ENCODE measurements at regions not wholly inside any gene's neighbourhood (a gene's known extent, or its start where the extent isn't known, plus 50 kb on each side); places are given as distances from the start of the nearest gene placed in this dataset.

GRCh38 chr7:155953501-155953778 lies 141.2 kb upstream of the SHH start:
- no peak overlapping the region for H3K27ac Mint-ChIP-seq
- peaks cover 0 to 2% (median 0%) of the 10 kb centered on the region in 4 donors for H3K4me1 Mint-ChIP-seq
- peaks cover 4% of the 10 kb centered on the region for H3K27me3 Mint-ChIP-seq
- no peaks in the 10 kb centered on the region for H3K27me3 ChIP-seq (ENCODE audit: control insufficient read depth, insufficient read depth, low read length)
- no peaks in the 10 kb centered on the region for H3K9me3 Mint-ChIP-seq
- no peak for DNase-seq
- no peaks in the 10 kb centered on the region for H3K4me1 ChIP-seq (ENCODE audit: control insufficient read depth, insufficient read depth, low read length, poor library complexity, severe bottlenecking)
- no peak for ATAC-seq (ENCODE audit: low read depth in 2 of 2)
- no peaks in the 10 kb centered on the region for H3K36me3 Mint-ChIP-seq
- no peak overlapping the region for H3K4me3 Mint-ChIP-seq
- H3K27ac ChIP-seq (ENCODE audit: insufficient read depth, low read length, poor library complexity, severe bottlenecking) = no peak overlapping the region
- no peaks in the 10 kb centered on the region for H3K36me3 ChIP-seq (ENCODE audit: control insufficient read depth, insufficient read depth, low read length)
- no peak overlapping the region for H3K4me3 ChIP-seq (ENCODE audit: low read depth, low read length)
- H3K9me3 ChIP-seq (ENCODE audit: control insufficient read depth in 2 of 2, low read length in 2 of 2) = no peaks in the 10 kb centered on the region

DNA sequence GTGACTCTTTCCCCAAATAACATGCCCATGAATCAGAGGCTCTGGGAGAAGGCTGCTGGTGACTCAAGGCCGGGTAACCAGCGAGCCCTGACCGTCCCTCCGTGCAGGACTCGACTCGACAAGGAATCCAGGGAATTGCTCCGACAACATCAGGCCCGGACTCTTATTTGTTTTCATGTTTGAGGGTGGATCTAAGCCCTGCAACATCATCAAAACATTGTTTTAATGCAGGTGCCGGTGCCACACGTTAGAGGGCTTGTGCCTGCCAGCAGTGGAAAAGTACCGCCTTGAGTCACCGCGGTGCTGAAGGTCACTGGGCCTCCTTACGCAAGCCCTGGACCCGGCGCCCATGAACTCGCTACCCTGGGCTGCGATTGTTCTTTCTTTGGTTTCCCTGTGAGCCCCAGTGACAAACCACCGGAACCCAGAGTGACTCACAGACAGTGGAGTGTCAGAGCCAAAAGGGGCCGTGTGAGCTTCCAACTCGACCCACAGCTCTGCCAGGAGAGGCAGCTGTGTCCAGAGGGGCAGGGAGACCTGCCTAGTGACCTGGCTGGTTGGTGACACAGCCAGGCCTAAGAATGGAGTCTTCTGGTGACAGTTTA lies 139.4 kb upstream of the SHH start:
- Histone ChIP-seq H3K36me3 (ENCODE audit: control insufficient read depth, insufficient read depth, low read length) (no peaks in the 10 kb centered on the region), H3K4me3 (ENCODE audit: low read depth, low read length) (no peak overlapping the region), H3K27me3 (ENCODE audit: control insufficient read depth, insufficient read depth, low read length) (no peaks in the 10 kb centered on the region), H3K9me3 (ENCODE audit: control insufficient read depth in 2 of 2, low read length in 2 of 2) (no peaks in the 10 kb centered on the region), H3K4me1 (ENCODE audit: control insufficient read depth, insufficient read depth, low read length, poor library complexity, severe bottlenecking) (no peaks in the 10 kb centered on the region), H3K27ac (ENCODE audit: insufficient read depth, low read length, poor library complexity, severe bottlenecking) (no peak overlapping the region)
- Mint-ChIP-seq H3K9me3 (no peaks in the 10 kb centered on the region), H3K27me3 (peaks cover 4% of the 10 kb centered on the region), H3K4me3 (no peak overlapping the region), H3K36me3 (no peaks in the 10 kb centered on the region), H3K27ac (no peak overlapping the region), H3K4me1 (peaks cover 0 to 2% (median 0%) of the 10 kb centered on the region in 4 donors)
- no peak for ATAC-seq (ENCODE audit: low read depth in 2 of 2)
- DNase-seq = no peak

GRCh38 chr7:155950898-155951553 lies 138.8 kb upstream of the SHH start:
- Histone ChIP-seq H3K4me1 (ENCODE audit: control insufficient read depth, insufficient read depth, low read length, poor library complexity, severe bottlenecking) (no peaks in the 10 kb centered on the region), H3K36me3 (ENCODE audit: control insufficient read depth, insufficient read depth, low read length) (no peaks in the 10 kb centered on the region), H3K27me3 (ENCODE audit: control insufficient read depth, insufficient read depth, low read length) (no peaks in the 10 kb centered on the region), H3K9me3 (ENCODE audit: control insufficient read depth in 2 of 2, low read length in 2 of 2) (no peaks in the 10 kb centered on the region), H3K4me3 (ENCODE audit: low read depth, low read length) (no peak overlapping the region), H3K27ac (ENCODE audit: insufficient read depth, low read length, poor library complexity, severe bottlenecking) (no peak overlapping the region)
- Mint-ChIP-seq H3K27ac (no peak overlapping the region), H3K4me1 (no peaks in the 10 kb centered on the region), H3K9me3 (no peaks in the 10 kb centered on the region), H3K36me3 (no peaks in the 10 kb centered on the region), H3K4me3 (no peak overlapping the region), H3K27me3 (peaks cover 4% of the 10 kb centered on the region)
- DNase-seq (no peak), ATAC-seq (ENCODE audit: low read depth in 2 of 2) (no peak)

DNA sequence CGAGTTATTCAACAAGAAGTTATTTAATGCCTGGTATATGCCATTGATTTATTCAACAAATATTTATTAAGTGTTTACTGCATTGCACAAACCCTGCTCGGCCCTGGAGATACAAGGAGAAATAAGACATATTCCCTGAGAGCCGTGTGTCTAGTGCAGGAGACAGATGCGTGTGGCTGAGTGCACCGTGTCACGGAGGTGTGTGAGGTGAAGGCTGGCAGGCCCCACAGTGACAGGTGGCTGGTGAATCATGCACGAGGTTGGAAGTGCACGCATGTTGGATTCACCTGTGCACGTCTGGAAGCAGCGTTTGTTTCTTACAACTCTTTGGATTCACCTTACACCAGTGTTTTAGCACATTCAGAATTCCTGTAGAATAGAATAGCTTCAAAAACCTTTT lies 136.6 kb upstream of the SHH start:
- no peaks in the 10 kb centered on the region for H3K27me3 ChIP-seq (ENCODE audit: control insufficient read depth, insufficient read depth, low read length)
- Mint-ChIP-seq H3K4me1 (no peaks in the 10 kb centered on the region), H3K27me3 (peaks cover 4% of the 10 kb centered on the region), H3K36me3 (no peaks in the 10 kb centered on the region), H3K9me3 (no peaks in the 10 kb centered on the region), H3K27ac (no peak overlapping the region), H3K4me3 (no peak overlapping the region)
- DNase-seq = no peak
- H3K4me1 ChIP-seq (ENCODE audit: control insufficient read depth, insufficient read depth, low read length, poor library complexity, severe bottlenecking) = no peaks in the 10 kb centered on the region
- ATAC-seq (ENCODE audit: low read depth in 2 of 2) = no peak
- no peak overlapping the region for H3K27ac ChIP-seq (ENCODE audit: insufficient read depth, low read length, poor library complexity, severe bottlenecking)
- no peaks in the 10 kb centered on the region for H3K36me3 ChIP-seq (ENCODE audit: control insufficient read depth, insufficient read depth, low read length)
- H3K4me3 ChIP-seq (ENCODE audit: low read depth, low read length) = no peak overlapping the region
- H3K9me3 ChIP-seq (ENCODE audit: control insufficient read depth in 2 of 2, low read length in 2 of 2) = no peaks in the 10 kb centered on the region

- H3K9me3 Mint-ChIP-seq = no peaks in the 10 kb centered on the region
- no peak overlapping the region for H3K27ac ChIP-seq (ENCODE audit: insufficient read depth, low read length, poor library complexity, severe bottlenecking)
- H3K4me1 Mint-ChIP-seq = no peaks in the 10 kb centered on the region
- no peak overlapping the region for H3K4me3 ChIP-seq (ENCODE audit: low read depth, low read length)
- no peaks in the 10 kb centered on the region for H3K36me3 Mint-ChIP-seq
- H3K4me3 Mint-ChIP-seq = no peak overlapping the region
- DNase-seq (no peak), ATAC-seq (ENCODE audit: low read depth in 2 of 2) (no peak)
- no peaks in the 10 kb centered on the region for H3K9me3 ChIP-seq (ENCODE audit: control insufficient read depth in 2 of 2, low read length in 2 of 2)
- no peak overlapping the region for H3K27ac Mint-ChIP-seq
- H3K27me3 ChIP-seq (ENCODE audit: control insufficient read depth, insufficient read depth, low read length) = no peaks in the 10 kb centered on the region
- peaks cover 4% of the 10 kb centered on the region for H3K27me3 Mint-ChIP-seq
- no peaks in the 10 kb centered on the region for H3K4me1 ChIP-seq (ENCODE audit: control insufficient read depth, insufficient read depth, low read length, poor library complexity, severe bottlenecking)
- H3K36me3 ChIP-seq (ENCODE audit: control insufficient read depth, insufficient read depth, low read length) = no peaks in the 10 kb centered on the region
These were observed 136.2 kb upstream of the SHH start for GRCh38 chr7:155948423-155948822.

DNA sequence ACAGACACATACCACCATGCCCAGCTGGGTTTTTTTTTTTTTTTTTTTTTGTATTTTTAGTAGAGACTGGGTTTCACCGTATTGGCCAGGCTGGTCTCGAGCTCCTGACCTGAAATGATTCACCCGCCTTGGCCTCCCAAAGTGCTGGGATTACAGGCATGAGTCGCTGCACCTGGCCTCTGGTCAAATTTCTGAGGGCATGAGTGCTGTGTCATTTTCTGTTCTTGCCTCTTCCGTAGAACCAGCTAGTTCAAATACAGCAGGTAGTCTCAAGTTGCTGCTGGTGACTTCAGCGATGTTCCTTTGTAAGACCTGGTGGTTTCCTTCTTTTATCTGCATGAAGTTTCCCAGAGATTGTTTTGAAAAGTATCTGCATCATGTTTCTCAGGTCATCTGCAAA lies 134.8 kb upstream of the SHH start:
- no peaks in the 10 kb centered on the region for H3K36me3 Mint-ChIP-seq
- H3K27ac ChIP-seq (ENCODE audit: insufficient read depth, low read length, poor library complexity, severe bottlenecking) = no peak overlapping the region
- no peak overlapping the region for H3K4me3 ChIP-seq (ENCODE audit: low read depth, low read length)
- H3K4me1 ChIP-seq (ENCODE audit: control insufficient read depth, insufficient read depth, low read length, poor library complexity, severe bottlenecking) = no peaks in the 10 kb centered on the region
- ATAC-seq (ENCODE audit: low read depth in 2 of 2) (no peak), DNase-seq (no peak)
- no peaks in the 10 kb centered on the region for H3K9me3 ChIP-seq (ENCODE audit: control insufficient read depth in 2 of 2, low read length in 2 of 2)
- no peaks in the 10 kb centered on the region for H3K9me3 Mint-ChIP-seq
- H3K4me3 Mint-ChIP-seq = no peak overlapping the region
- H3K27me3 Mint-ChIP-seq = peaks cover 4% of the 10 kb centered on the region
- H3K27ac Mint-ChIP-seq = no peak overlapping the region
- H3K27me3 ChIP-seq (ENCODE audit: control insufficient read depth, insufficient read depth, low read length) = no peaks in the 10 kb centered on the region
- H3K36me3 ChIP-seq (ENCODE audit: control insufficient read depth, insufficient read depth, low read length) = no peaks in the 10 kb centered on the region
- H3K4me1 Mint-ChIP-seq = no peaks in the 10 kb centered on the region

- no peaks in the 10 kb centered on the region for H3K27me3 ChIP-seq (ENCODE audit: control insufficient read depth, insufficient read depth, low read length)
- no peak overlapping the region for H3K27ac Mint-ChIP-seq
- DNase-seq (no peak), ATAC-seq (ENCODE audit: low read depth in 2 of 2) (no peak)
- no peak overlapping the region for H3K4me3 ChIP-seq (ENCODE audit: low read depth, low read length)
- H3K36me3 ChIP-seq (ENCODE audit: control insufficient read depth, insufficient read depth, low read length) = no peaks in the 10 kb centered on the region
- H3K36me3 Mint-ChIP-seq = no peaks in the 10 kb centered on the region
- H3K9me3 ChIP-seq (ENCODE audit: control insufficient read depth in 2 of 2, low read length in 2 of 2) = no peaks in the 10 kb centered on the region
- peaks cover 4% of the 10 kb centered on the region for H3K27me3 Mint-ChIP-seq
- H3K9me3 Mint-ChIP-seq = peaks cover 0 to 2% (median 0%) of the 10 kb centered on the region in 7 donors
- no peaks in the 10 kb centered on the region for H3K4me1 ChIP-seq (ENCODE audit: control insufficient read depth, insufficient read depth, low read length, poor library complexity, severe bottlenecking)
- no peak overlapping the region for H3K27ac ChIP-seq (ENCODE audit: insufficient read depth, low read length, poor library complexity, severe bottlenecking)
- no peak overlapping the region for H3K4me3 Mint-ChIP-seq
- H3K4me1 Mint-ChIP-seq = no peaks in the 10 kb centered on the region
These were observed 133.5 kb upstream of the SHH start for GRCh38 chr7:155945670-155946325.

DNA sequence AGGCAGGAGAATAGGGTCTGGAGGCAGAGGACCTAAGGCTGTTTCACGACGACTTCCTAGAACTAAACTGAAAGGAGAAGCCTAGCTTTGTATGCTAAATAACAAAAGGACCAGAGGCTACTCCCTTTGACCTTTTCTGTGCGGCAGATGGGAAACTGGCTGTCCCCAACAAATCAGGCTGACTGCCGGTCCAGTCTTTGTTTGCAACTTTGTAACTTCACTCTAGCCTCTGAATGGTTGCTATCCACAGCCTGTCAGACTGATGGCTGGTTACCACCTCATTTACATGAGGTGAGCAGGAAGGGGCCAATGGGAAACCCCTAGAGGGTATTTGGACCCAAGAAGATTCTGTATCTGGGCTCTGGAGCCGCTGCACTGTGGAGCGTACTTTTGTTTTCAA lies 132.6 kb upstream of the SHH start:
- Histone ChIP-seq H3K36me3 (ENCODE audit: control insufficient read depth, insufficient read depth, low read length) (no peaks in the 10 kb centered on the region), H3K27ac (ENCODE audit: insufficient read depth, low read length, poor library complexity, severe bottlenecking) (no peak overlapping the region), H3K4me3 (ENCODE audit: low read depth, low read length) (no peak overlapping the region), H3K27me3 (ENCODE audit: control insufficient read depth, insufficient read depth, low read length) (no peaks in the 10 kb centered on the region), H3K9me3 (ENCODE audit: control insufficient read depth in 2 of 2, low read length in 2 of 2) (no peaks in the 10 kb centered on the region), H3K4me1 (ENCODE audit: control insufficient read depth, insufficient read depth, low read length, poor library complexity, severe bottlenecking) (no peaks in the 10 kb centered on the region)
- DNase-seq (no peak), ATAC-seq (ENCODE audit: low read depth in 2 of 2) (no peak)
- no peaks in the 10 kb centered on the region for H3K4me1 Mint-ChIP-seq
- no peak overlapping the region for H3K4me3 Mint-ChIP-seq
- peaks cover 0 to 2% (median 0%) of the 10 kb centered on the region in 7 donors for H3K9me3 Mint-ChIP-seq
- no peak overlapping the region for H3K27ac Mint-ChIP-seq
- H3K27me3 Mint-ChIP-seq = peaks cover under 1% of the 10 kb centered on the region
- no peaks in the 10 kb centered on the region for H3K36me3 Mint-ChIP-seq
